DOHH2 (cell line): ENCODE measurements at regions not wholly inside any gene's neighbourhood (a gene's known extent, or its start where the extent isn't known, plus 50 kb on each side); places are given as distances from the start of the nearest gene placed in this dataset.

Source experiments
- H3F3A ChIP-seq: fragments of 200-600 bp; sonication (generic), shearing (Covaris generic); 2 replicates; pipeline ENCODE4 v1.6.0; 2016; ENCODE audit warnings: antibody characterized with exemption, mild to moderate bottlenecking; ENCODE audit not compliant: control insufficient read depth, insufficient read depth
- H3K27ac ChIP-seq: fragments of 200-600 bp; sonication (generic); 2 replicates; pipeline ENCODE4 v1.5.1; 2014; ENCODE audit warnings: low read depth, mild to moderate bottlenecking, low read length, moderate library complexity
- H3K27me3 ChIP-seq: fragments of 200-600 bp; sonication (generic); 2 replicates; pipeline ENCODE4 v1.6.1; 2014; ENCODE audit warnings: mild to moderate bottlenecking, low read length, mixed read lengths; ENCODE audit not compliant: control insufficient read depth
- H3K36me3 ChIP-seq: fragments of 200-600 bp; sonication (generic); 2 replicates; pipeline ENCODE4 v1.6.1; 2014; ENCODE audit warnings: mild to moderate bottlenecking, low read length, moderate library complexity, mixed read lengths; ENCODE audit not compliant: control insufficient read depth
- H3K4me1 ChIP-seq: fragments of 200-600 bp; sonication (generic); 2 replicates; pipeline ENCODE4 v1.6.1; 2014; ENCODE audit warnings: mild to moderate bottlenecking, low read length, mixed read lengths; ENCODE audit not compliant: control insufficient read depth
- H3K4me2 ChIP-seq: fragments of 200-600 bp; sonication (generic); 2 replicates; pipeline ENCODE4 v1.6.0; 2014; ENCODE audit warnings: mild to moderate bottlenecking, low read length, moderate library complexity
- H3K4me3 ChIP-seq: fragments of 200-600 bp; sonication (generic); 2 replicates; pipeline ENCODE4 v1.5.1; 2014; ENCODE audit warnings: mild to moderate bottlenecking, low read length, mixed read lengths
- H3K79me2 ChIP-seq: fragments of 200-600 bp; sonication (generic); 2 replicates; pipeline ENCODE4 v1.6.1; 2014; ENCODE audit warnings: mild to moderate bottlenecking, low read length, mixed read lengths; ENCODE audit not compliant: control insufficient read depth
- H3K9me2 ChIP-seq: fragments of 200-600 bp; sonication (generic); replicated peaks from 2 replicates; pipeline ENCODE4 v1.6.1; 2014; ENCODE audit warnings: mild to moderate bottlenecking, low read length, mixed read lengths; ENCODE audit not compliant: control insufficient read depth
- H3K9me3 ChIP-seq: fragments of 200-600 bp; sonication (generic); 2 replicates; pipeline ENCODE4 v1.6.1; 2014; ENCODE audit warnings: antibody characterized with exemption, low read length, mixed read lengths; ENCODE audit not compliant: control insufficient read depth, insufficient read depth
- H4K20me1 ChIP-seq: fragments of 200-600 bp; sonication (generic); 2 replicates; pipeline ENCODE4 v1.6.0; 2014; ENCODE audit warnings: low read depth, mild to moderate bottlenecking, antibody characterized with exemption, low read length, moderate library complexity; ENCODE audit not compliant: control insufficient read depth, insufficient read depth
- EZH2phosphoT487 ChIP-seq: fragments of 200-600 bp; sonication (generic); IDR thresholded peaks from 2 replicates; pipeline ENCODE4 v1.6.1; 2017; ENCODE audit warnings: borderline replicate concordance, mild to moderate bottlenecking, antibody characterized with exemption, low read length, moderate library complexity, mixed read lengths
- TF ChIP-seq, protein P1 (sequence below): fragments of 200-600 bp; sonication (generic); IDR thresholded peaks from one replicate; pipeline ENCODE4 v1.5.1; 2014; ENCODE audit warnings: antibody characterized with exemption, mild to moderate bottlenecking, low read depth, low read length; ENCODE audit not compliant: poor library complexity, severe bottlenecking

DNA sequence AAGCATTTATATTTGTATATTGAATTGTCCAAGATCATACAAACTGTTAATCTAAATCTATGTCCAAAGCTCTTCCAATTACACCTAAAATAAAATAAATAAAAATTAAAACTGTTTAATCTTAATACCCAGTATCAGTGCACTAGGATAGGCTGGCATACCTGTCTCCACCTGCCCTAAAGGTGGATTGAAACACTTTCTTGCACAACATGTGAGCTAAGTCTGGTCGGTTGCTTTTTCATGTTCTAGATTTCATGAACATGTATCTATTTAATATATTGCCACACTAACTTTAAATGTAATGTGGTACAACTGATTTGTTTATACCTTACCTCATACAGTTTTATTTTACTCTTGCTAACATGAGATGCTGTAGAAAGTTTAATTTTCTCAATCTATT, 193.0 kb downstream of the VGLL3 start:
- H3K9me2 ChIP-seq = no peaks in the 10 kb centered on the region
- no peaks in the 10 kb centered on the region for H3K4me1 ChIP-seq
- H3K4me2 ChIP-seq = no peak overlapping the region
- TF ChIP-seq, protein P1, sequence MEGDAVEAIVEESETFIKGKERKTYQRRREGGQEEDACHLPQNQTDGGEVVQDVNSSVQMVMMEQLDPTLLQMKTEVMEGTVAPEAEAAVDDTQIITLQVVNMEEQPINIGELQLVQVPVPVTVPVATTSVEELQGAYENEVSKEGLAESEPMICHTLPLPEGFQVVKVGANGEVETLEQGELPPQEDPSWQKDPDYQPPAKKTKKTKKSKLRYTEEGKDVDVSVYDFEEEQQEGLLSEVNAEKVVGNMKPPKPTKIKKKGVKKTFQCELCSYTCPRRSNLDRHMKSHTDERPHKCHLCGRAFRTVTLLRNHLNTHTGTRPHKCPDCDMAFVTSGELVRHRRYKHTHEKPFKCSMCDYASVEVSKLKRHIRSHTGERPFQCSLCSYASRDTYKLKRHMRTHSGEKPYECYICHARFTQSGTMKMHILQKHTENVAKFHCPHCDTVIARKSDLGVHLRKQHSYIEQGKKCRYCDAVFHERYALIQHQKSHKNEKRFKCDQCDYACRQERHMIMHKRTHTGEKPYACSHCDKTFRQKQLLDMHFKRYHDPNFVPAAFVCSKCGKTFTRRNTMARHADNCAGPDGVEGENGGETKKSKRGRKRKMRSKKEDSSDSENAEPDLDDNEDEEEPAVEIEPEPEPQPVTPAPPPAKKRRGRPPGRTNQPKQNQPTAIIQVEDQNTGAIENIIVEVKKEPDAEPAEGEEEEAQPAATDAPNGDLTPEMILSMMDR = no peak
- TF ChIP-seq EZH2phosphoT487 = no peak
- no peak overlapping the region for H3K4me3 ChIP-seq
- no peaks in the 10 kb centered on the region for H3K27me3 ChIP-seq
- H3K36me3 ChIP-seq = no peaks in the 10 kb centered on the region
- no peak overlapping the region for H3K27ac ChIP-seq
- H3K79me2 ChIP-seq = no peaks in the 10 kb centered on the region
- no peaks in the 10 kb centered on the region for H3K9me3 ChIP-seq
- no peaks in the 10 kb centered on the region for H4K20me1 ChIP-seq
- H3F3A ChIP-seq = no peaks in the 10 kb centered on the region

DNA sequence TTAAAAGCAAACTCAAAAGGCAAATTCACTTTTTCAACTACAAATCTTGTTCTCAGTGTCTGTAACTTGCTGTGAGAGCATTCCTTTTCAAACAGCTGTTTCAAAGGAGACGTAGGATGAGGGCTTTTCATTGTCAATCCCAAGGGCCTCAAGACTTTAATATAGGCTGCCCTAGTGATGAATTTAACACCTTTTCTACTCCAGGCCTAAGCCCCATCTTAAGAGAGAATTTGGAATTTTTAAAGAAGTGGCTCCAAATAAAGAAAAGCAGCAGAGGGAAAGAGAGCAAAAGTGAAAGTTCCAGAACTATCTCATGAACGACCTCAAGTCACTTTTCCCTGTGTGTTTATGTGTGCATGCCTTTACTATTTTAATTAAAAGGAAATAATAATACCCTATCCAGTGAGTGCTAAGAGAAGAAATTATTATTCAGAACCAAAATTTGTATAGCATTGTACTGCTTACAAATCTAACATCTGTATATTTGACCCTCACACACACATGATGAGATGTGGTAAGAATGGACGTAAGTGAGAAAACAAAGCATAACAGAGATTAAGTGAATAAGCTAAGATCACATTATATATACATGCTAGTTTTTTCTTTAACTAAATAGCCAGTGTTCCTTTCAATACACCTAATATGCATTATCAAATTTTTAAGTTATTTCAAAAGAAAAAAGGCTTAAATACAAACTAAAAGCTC, 196.4 kb downstream of the VGLL3 start:
- Histone ChIP-seq H3K4me1 (no peaks in the 10 kb centered on the region), H4K20me1 (no peaks in the 10 kb centered on the region), H3K9me3 (no peaks in the 10 kb centered on the region), H3K4me3 (no peak overlapping the region), H3K9me2 (no peaks in the 10 kb centered on the region), H3K36me3 (no peaks in the 10 kb centered on the region), H3K27ac (no peak overlapping the region), H3F3A (no peaks in the 10 kb centered on the region), H3K4me2 (no peak overlapping the region), H3K27me3 (no peaks in the 10 kb centered on the region), H3K79me2 (no peaks in the 10 kb centered on the region)
- TF ChIP-seq, protein P1 = no peak
- no peak for TF ChIP-seq EZH2phosphoT487

DNA sequence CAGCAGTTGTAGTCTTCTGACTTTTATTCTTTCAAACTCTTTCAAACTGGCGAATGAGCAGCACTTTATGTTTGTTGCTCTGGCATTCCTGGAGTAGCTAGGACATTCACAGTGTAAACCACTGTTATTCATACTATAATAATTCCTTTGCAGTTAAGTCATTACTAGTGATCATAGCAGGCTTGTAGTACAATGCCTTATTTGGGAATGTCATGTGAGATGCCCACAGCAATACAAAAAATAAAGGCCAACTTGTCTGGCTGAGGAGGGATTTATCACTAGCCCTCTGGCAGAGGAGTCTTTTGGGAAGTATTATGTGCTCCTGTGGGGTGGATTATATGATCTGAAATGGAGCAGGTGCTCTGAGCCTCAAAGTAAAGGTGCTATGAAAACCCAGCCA, 197.2 kb downstream of the VGLL3 start:
- Histone ChIP-seq H3K4me3 (no peak overlapping the region), H3K4me2 (no peak overlapping the region), H3K79me2 (no peaks in the 10 kb centered on the region), H3K36me3 (no peaks in the 10 kb centered on the region), H3K27ac (no peak overlapping the region), H4K20me1 (no peaks in the 10 kb centered on the region), H3F3A (no peaks in the 10 kb centered on the region), H3K9me3 (no peaks in the 10 kb centered on the region), H3K4me1 (no peaks in the 10 kb centered on the region), H3K27me3 (no peaks in the 10 kb centered on the region), H3K9me2 (no peaks in the 10 kb centered on the region)
- TF ChIP-seq EZH2phosphoT487 = no peak
- TF ChIP-seq, protein P1 = no peak
